H1 (cell line): ENCODE measurements at regions not wholly inside any gene's neighbourhood (a gene's known extent, or its start where the extent isn't known, plus 50 kb on each side); places are given as distances from the start of the nearest gene placed in this dataset.

Experiments used
- CTCF ChIA-PET: fragments of 300-600 bp; sonication (Branson Sonifier 250); formaldehyde crosslinking; loops from one replicate; lab custom pipeline; 2021; ENCODE audit not compliant: partially characterized antibody; lab: Charles Lee
- POLR2A ChIA-PET: fragments of 300-600 bp; sonication (Branson Sonifier 250); formaldehyde crosslinking; loops from one replicate; lab custom pipeline; 2021; ENCODE audit warnings: inconsistent platforms; ENCODE audit not compliant: partially characterized antibody; lab: Charles Lee
- DNase-seq, 2 experiments: peaks; one replicate each; pipeline versions ENCODE4 v3.0.0 to v3.0.0-alpha.2; 2010 to 2022; ENCODE audit warnings: low spot score in 2 of 2, low read depth in 1 of 2, mixed read lengths in 1 of 2
- FAIRE-seq: peaks from 2 replicates; lab custom pipeline; 2011; peaks lifted over from hg19 to GRCh38; lab: Jason Lieb, UNC
- H2AFZ ChIP-seq: 2 replicates; pipeline ENCODE4 v1.8.1; 2012; ENCODE audit warnings: low read length, inconsistent platforms
- H2AK5ac ChIP-seq: 2 replicates; pipeline ENCODE4 v1.6.1; 2013; ENCODE audit warnings: low read depth, low read length
- H2BK120ac ChIP-seq: replicated peaks from 2 replicates; pipeline ENCODE3; 2013; ENCODE audit warnings: low read depth, low read length, inconsistent platforms
- H2BK12ac ChIP-seq: 2 replicates; pipeline ENCODE4 v1.6.1; 2013; ENCODE audit warnings: low read depth, low read length
- H2BK15ac ChIP-seq: 2 replicates; pipeline ENCODE4 v1.6.1; 2013; ENCODE audit warnings: low read length
- H2BK20ac ChIP-seq: 2 replicates; pipeline ENCODE4 v1.6.1; 2013; ENCODE audit warnings: low read length
- H2BK5ac ChIP-seq: 2 replicates; pipeline ENCODE4 v1.6.1; 2013; ENCODE audit warnings: low read depth, low read length
- H3K14ac ChIP-seq: 2 replicates; pipeline ENCODE4 v1.6.1; 2013; ENCODE audit warnings: inconsistent platforms; ENCODE audit not compliant: insufficient read length
- H3K18ac ChIP-seq: 2 replicates; pipeline ENCODE4 v1.6.1; 2013; ENCODE audit warnings: low read length; ENCODE audit errors: extremely low read depth
- H3K23ac ChIP-seq: 2 replicates; pipeline ENCODE4 v1.6.1; 2013; ENCODE audit warnings: inconsistent platforms; ENCODE audit not compliant: insufficient read length
- H3K23me2 ChIP-seq: 2 replicates; pipeline ENCODE4 v1.6.1; 2013; ENCODE audit warnings: low read depth, low read length
- H3K27ac ChIP-seq: 2 replicates; pipeline ENCODE4 v1.6.1; 2011; ENCODE audit warnings: low read depth, low read length, inconsistent platforms
- H3K27me3 ChIP-seq, 4 experiments: replicated peaks in 1 of 4; 1 replicate in 1 of 4; 2 replicates in 3 of 4; pipeline versions ENCODE4 v1.6.1 to v1.8.1; 2011 to 2013; ENCODE audit warnings: low read length in 3 of 4, mild to moderate bottlenecking in 3 of 4, inconsistent platforms in 2 of 4, mixed read lengths in 2 of 4, moderate library complexity in 1 of 4; ENCODE audit not compliant: control insufficient read depth in 3 of 4, insufficient read depth in 3 of 4; ENCODE audit errors: extremely low read depth in 1 of 4
- H3K36me3 ChIP-seq, 4 experiments: 2 replicates each; pipeline versions ENCODE4 v1.6.1 to v1.8.1; 2011 to 2013; ENCODE audit warnings: mild to moderate bottlenecking in 4 of 4, low read length in 3 of 4, moderate library complexity in 2 of 4, control low read depth in 1 of 4, inconsistent platforms in 1 of 4; ENCODE audit not compliant: insufficient read depth in 4 of 4, control insufficient read depth in 2 of 4
- H3K4ac ChIP-seq: replicated peaks from 2 replicates; pipeline ENCODE3; 2013; ENCODE audit warnings: low read length, low read depth, mixed read lengths, inconsistent platforms; ENCODE audit not compliant: insufficient read length
- H3K4me1 ChIP-seq, 4 experiments: replicated peaks in 1 of 4; 1 replicate in 1 of 4; 2 replicates in 3 of 4; pipeline versions ENCODE4 v1.6.1 to v1.8.1; 2011 to 2013; ENCODE audit warnings: low read length in 3 of 4, inconsistent platforms in 2 of 4, mixed read lengths in 1 of 4; ENCODE audit not compliant: insufficient read depth in 4 of 4, control insufficient read depth in 3 of 4
- H3K4me2 ChIP-seq, 2 experiments: 2 replicates each; pipeline versions ENCODE4 v1.6.1 to v1.8.1; 2011 to 2013; ENCODE audit warnings: low read depth in 2 of 2, low read length in 2 of 2, control low read depth in 1 of 2, inconsistent platforms in 1 of 2, mild to moderate bottlenecking in 1 of 2; ENCODE audit not compliant: insufficient read depth in 1 of 2
- H3K4me3 ChIP-seq, 4 experiments: fragments of 200-600, 300-600 bp in 1 of 4; sonication (generic), shearing (Covaris generic), sonication (Bioruptor Twin) in 1 of 4; 2 replicates each; pipeline versions ENCODE4 v1.5.1 to v1.8.1; 2011 to 2016; ENCODE audit warnings: low read length in 4 of 4, low read depth in 3 of 4, control low read depth in 2 of 4, inconsistent platforms in 2 of 4, mild to moderate bottlenecking in 2 of 4, mixed read lengths in 1 of 4, moderate library complexity in 1 of 4; ENCODE audit not compliant: insufficient read depth in 2 of 4; ENCODE audit errors: extremely low read depth in 1 of 4
- H3K56ac ChIP-seq: replicated peaks from 2 replicates; pipeline ENCODE3; 2013; ENCODE audit warnings: low read depth, mild to moderate bottlenecking, mixed read lengths, low read length, inconsistent platforms; ENCODE audit not compliant: insufficient read length
- H3K79me1 ChIP-seq: 2 replicates; pipeline ENCODE4 v1.6.1; 2013; ENCODE audit warnings: low read depth, low read length, control low read depth
- H3K79me2 ChIP-seq, 2 experiments: 2 replicates each; pipeline versions ENCODE4 v1.6.1 to v1.8.1; 2012 to 2013; ENCODE audit warnings: low read length in 2 of 2, mild to moderate bottlenecking in 2 of 2, inconsistent platforms in 1 of 2; ENCODE audit not compliant: insufficient read depth in 2 of 2, control insufficient read depth in 1 of 2
- H3K9ac ChIP-seq, 4 experiments: replicated peaks in 1 of 4; 1 replicate in 1 of 4; 2 replicates in 3 of 4; pipeline versions ENCODE4 v1.6.1 to v1.8.1; 2011 to 2013; ENCODE audit warnings: low read depth in 3 of 4, low read length in 3 of 4, control low read depth in 2 of 4, mild to moderate bottlenecking in 2 of 4, moderate library complexity in 2 of 4, inconsistent platforms in 1 of 4; ENCODE audit errors: extremely low read depth in 1 of 4
- H3K9me3 ChIP-seq, 2 experiments: 2 replicates each; pipeline versions ENCODE4 v1.6.1 to v1.8.1; 2012 to 2013; ENCODE audit warnings: mild to moderate bottlenecking in 2 of 2, moderate library complexity in 2 of 2, control low read depth in 1 of 2, inconsistent platforms in 1 of 2, low read depth in 1 of 2, low read length in 1 of 2, mixed read lengths in 1 of 2; ENCODE audit not compliant: insufficient read depth in 2 of 2
- H4K20me1 ChIP-seq, 2 experiments: replicated peaks in 1 of 2; 2 replicates each; pipeline versions ENCODE3 to v1.8.1; 2011 to 2013; ENCODE audit warnings: inconsistent platforms in 2 of 2, low read length in 2 of 2, mild to moderate bottlenecking in 1 of 2; ENCODE audit not compliant: insufficient read depth in 2 of 2, control insufficient read depth in 1 of 2
- H4K5ac ChIP-seq: 2 replicates; pipeline ENCODE4 v1.6.1; 2013; ENCODE audit warnings: low read length, low read depth, mixed read lengths, inconsistent platforms; ENCODE audit not compliant: insufficient read length
- H4K8ac ChIP-seq: 2 replicates; pipeline ENCODE4 v1.8.0; 2013; ENCODE audit warnings: mild to moderate bottlenecking, moderate library complexity, low read length, inconsistent platforms; ENCODE audit not compliant: insufficient read depth; ENCODE audit errors: extremely low read depth
- H4K91ac ChIP-seq: replicated peaks from 2 replicates; pipeline ENCODE3; 2013; ENCODE audit warnings: low read length, mixed read lengths, inconsistent platforms; ENCODE audit not compliant: insufficient read length
- KDM1A ChIP-seq: fragments of 200-600, 300-600 bp; sonication (generic); IDR thresholded peaks from 2 replicates; pipeline ENCODE4 v1.7.1; 2016; ENCODE audit warnings: mild to moderate bottlenecking, low read length, borderline replicate concordance
- NANOG ChIP-seq: IDR thresholded peaks from 2 replicates; pipeline ENCODE4 v1.6.1; 2011; ENCODE audit warnings: low read length, low read depth, mild to moderate bottlenecking, inconsistent platforms; ENCODE audit not compliant: insufficient read depth, poor library complexity, severe bottlenecking
- YY1 ChIP-seq: IDR thresholded peaks from 2 replicates; pipeline ENCODE4 v1.6.1; 2011; ENCODE audit warnings: low read depth, mild to moderate bottlenecking, low read length
- WGBS, 2 experiments: shearing (Covaris generic) in 1 of 2; methylation state at CpG; one replicate each; pipeline versions ENCODE4 v1.1.6 to v1.1.7; 2013 to 2015; ENCODE audit warnings: low lambda C conversion rate in 2 of 2, mixed read lengths in 2 of 2, inconsistent platforms in 1 of 2, low coverage in 1 of 2, missing lambda C conversion rate in 1 of 2; ENCODE audit not compliant: insufficient replicate concordance in 2 of 2, insufficient coverage in 1 of 2, insufficient read length in 1 of 2; ENCODE audit errors: extremely low coverage in 1 of 2, missing lambda C conversion rate in 1 of 2; 5-methylcytosine and 5-hydroxymethylcytosine counted together
- TF ChIP-seq, protein P1 (sequence below), 3 experiments: IDR thresholded peaks; 1 replicate in 2 of 3; 2 replicates in 1 of 3; pipeline versions ENCODE4 v1.5.1 to v1.6.1; 2011; ENCODE audit warnings: low read length in 3 of 3, mild to moderate bottlenecking in 3 of 3, inconsistent platforms in 2 of 3, low read depth in 1 of 3, moderate library complexity in 1 of 3; ENCODE audit not compliant: insufficient read depth in 1 of 3; ENCODE audit errors: control extremely low read depth in 1 of 3
- TF ChIP-seq, protein P2 (sequence below): IDR thresholded peaks from 2 replicates; pipeline ENCODE4 v1.6.1; 2012; ENCODE audit warnings: inconsistent platforms

DNA sequence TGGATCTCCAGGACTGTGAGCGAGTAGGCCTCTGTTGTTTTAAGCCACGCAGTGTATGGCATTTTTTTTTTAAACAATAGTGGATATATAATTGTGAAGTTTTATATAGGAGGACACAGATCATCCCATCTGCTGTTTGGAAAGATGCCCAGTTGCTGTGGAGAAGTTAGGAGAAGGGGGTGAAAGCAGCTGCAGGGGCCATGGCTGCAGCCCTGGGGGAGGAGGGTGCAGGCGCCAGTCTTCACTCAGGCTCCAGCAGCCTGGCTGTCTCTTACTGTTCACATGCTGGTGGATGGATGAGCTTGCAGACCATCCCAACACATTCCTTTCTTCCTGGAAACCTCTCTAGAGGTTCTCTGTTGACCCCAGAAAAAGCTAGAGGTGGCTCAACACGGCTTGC is 242.3 kb downstream of the TEX29 start:
- Histone ChIP-seq H3K4me3 (no peak overlapping the region), H4K5ac (no peak overlapping the region), H2BK12ac (no peak overlapping the region), H2BK20ac (no peak overlapping the region), H4K8ac (no peak overlapping the region), H3K18ac (no peak overlapping the region), H3K23ac (no peak overlapping the region), H3K27ac (no peak overlapping the region), H2AFZ (no peak overlapping the region), H3K4me2 (no peak overlapping the region), H3K9ac (no peak overlapping the region), H3K4ac (no peak overlapping the region), H4K91ac (no peak overlapping the region), H3K9me3 (no peaks in the 10 kb centered on the region), H3K4me1 (peaks cover 2 to 6% (median 5%) of the 10 kb centered on the region in 4 experiments; a peak in 6 of 7 replicates), H3K23me2 (no peaks in the 10 kb centered on the region), H3K56ac (no peak overlapping the region), H2BK5ac (no peak overlapping the region), H3K14ac (no peak overlapping the region), H4K20me1 (no peaks in the 10 kb centered on the region), H3K79me2 (no peaks in the 10 kb centered on the region), H2BK15ac (no peak overlapping the region), H2AK5ac (no peak overlapping the region), H3K79me1 (no peaks in the 10 kb centered on the region), H3K27me3 (peaks cover 0 to 2% (median 0%) of the 10 kb centered on the region in 4 experiments; a peak in 1 of 7 replicates), H3K36me3 (no peaks in the 10 kb centered on the region), H2BK120ac (no peak overlapping the region)
- POLR2A ChIA-PET, result no interaction called here
- DNase-seq (no peak), FAIRE-seq (no peak)
- TF ChIP-seq KDM1A (no peak), NANOG (no peak), YY1 (no peak)
- TF ChIP-seq, protein P1, sequence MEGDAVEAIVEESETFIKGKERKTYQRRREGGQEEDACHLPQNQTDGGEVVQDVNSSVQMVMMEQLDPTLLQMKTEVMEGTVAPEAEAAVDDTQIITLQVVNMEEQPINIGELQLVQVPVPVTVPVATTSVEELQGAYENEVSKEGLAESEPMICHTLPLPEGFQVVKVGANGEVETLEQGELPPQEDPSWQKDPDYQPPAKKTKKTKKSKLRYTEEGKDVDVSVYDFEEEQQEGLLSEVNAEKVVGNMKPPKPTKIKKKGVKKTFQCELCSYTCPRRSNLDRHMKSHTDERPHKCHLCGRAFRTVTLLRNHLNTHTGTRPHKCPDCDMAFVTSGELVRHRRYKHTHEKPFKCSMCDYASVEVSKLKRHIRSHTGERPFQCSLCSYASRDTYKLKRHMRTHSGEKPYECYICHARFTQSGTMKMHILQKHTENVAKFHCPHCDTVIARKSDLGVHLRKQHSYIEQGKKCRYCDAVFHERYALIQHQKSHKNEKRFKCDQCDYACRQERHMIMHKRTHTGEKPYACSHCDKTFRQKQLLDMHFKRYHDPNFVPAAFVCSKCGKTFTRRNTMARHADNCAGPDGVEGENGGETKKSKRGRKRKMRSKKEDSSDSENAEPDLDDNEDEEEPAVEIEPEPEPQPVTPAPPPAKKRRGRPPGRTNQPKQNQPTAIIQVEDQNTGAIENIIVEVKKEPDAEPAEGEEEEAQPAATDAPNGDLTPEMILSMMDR (IDR thresholded peaks at IDR 0.05; ENCODE audit: control extremely low read depth in 1 of 3, insufficient read depth in 1 of 3, low read depth in 1 of 3, low read length in 3 of 3), result no peak
- TF ChIP-seq, protein P2, sequence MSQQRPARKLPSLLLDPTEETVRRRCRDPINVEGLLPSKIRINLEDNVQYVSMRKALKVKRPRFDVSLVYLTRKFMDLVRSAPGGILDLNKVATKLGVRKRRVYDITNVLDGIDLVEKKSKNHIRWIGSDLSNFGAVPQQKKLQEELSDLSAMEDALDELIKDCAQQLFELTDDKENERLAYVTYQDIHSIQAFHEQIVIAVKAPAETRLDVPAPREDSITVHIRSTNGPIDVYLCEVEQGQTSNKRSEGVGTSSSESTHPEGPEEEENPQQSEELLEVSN, result no peak
- CTCF ChIA-PET, result no interaction called here
- 94% methylated on average over 4 of the region's 4 CpGs; no CpG with 5 or more reads in 1 of the 2 experiments for WGBS, 2 experiments
